Spleen (tissue), 11 donors: ENCODE measurements at regions not wholly inside any gene's neighbourhood (a gene's known extent, or its start where the extent isn't known, plus 50 kb on each side); places are given as distances from the start of the nearest gene placed in this dataset.

Experiments
- DNase-seq: peaks from one replicate; pipeline ENCODE4 v3.0.0-alpha.2; 2020
- H3K27ac ChIP-seq, 8 donors: fragments of 200-600 bp; sonication (generic) in 7 of 8; 1 replicate in 4 of 8; 2 replicates in 4 of 8; pipeline versions ENCODE4 v1.5.0 to v1.8.0; 2016 to 2021; ENCODE audit warnings: inconsistent platforms in 4 of 8, mild to moderate bottlenecking in 4 of 8, moderate library complexity in 1 of 8
- H3K27me3 ChIP-seq, 7 donors: fragments of 200-600 bp; sonication (generic) in 6 of 7; replicated peaks in 1 of 7; 1 replicate in 4 of 7; 2 replicates in 3 of 7; pipeline versions ENCODE4 v1.5.0 to v1.8.0; 2016 to 2021; ENCODE audit warnings: inconsistent platforms in 3 of 7, mild to moderate bottlenecking in 1 of 7
- H3K36me3 ChIP-seq, 6 donors: fragments of 200-600 bp; sonication (generic) in 5 of 6; 1 replicate in 4 of 6; 2 replicates in 2 of 6; pipeline versions ENCODE4 v1.5.0 to v1.8.0; 2016 to 2021; ENCODE audit warnings: inconsistent platforms in 2 of 6
- H3K4me1 ChIP-seq, 6 donors: fragments of 200-600 bp; sonication (generic) in 5 of 6; 1 replicate in 3 of 6; 2 replicates in 3 of 6; pipeline versions ENCODE4 v1.5.0 to v1.8.0; 2016 to 2021; ENCODE audit warnings: inconsistent platforms in 3 of 6
- H3K4me3 ChIP-seq, 8 donors: fragments of 200-600 bp; sonication (generic) in 7 of 8; 1 replicate in 4 of 8; 2 replicates in 4 of 8; pipeline versions ENCODE4 v1.5.0 to v1.8.0; 2016 to 2021; ENCODE audit warnings: inconsistent platforms in 4 of 8, mild to moderate bottlenecking in 4 of 8, moderate library complexity in 2 of 8
- H3K9me3 ChIP-seq, 8 donors: fragments of 200-600 bp; sonication (generic) in 7 of 8; 1 replicate in 4 of 8; 2 replicates in 4 of 8; pipeline versions ENCODE4 v1.5.0 to v1.8.0; 2016 to 2021; ENCODE audit warnings: inconsistent platforms in 4 of 8
- POLR2A ChIP-seq, 3 donors: fragments of 450-650 bp; IDR thresholded peaks; one replicate each; pipeline ENCODE4 v1.5.1; 2017; ENCODE audit warnings: antibody characterized with exemption in 3 of 3, mild to moderate bottlenecking in 1 of 3
- POLR2AphosphoS5 ChIP-seq, 3 donors: sonication (generic); formaldehyde crosslinking; IDR thresholded peaks; one replicate each; pipeline ENCODE4 v1.5.1; 2017; ENCODE audit warnings: antibody characterized with exemption in 3 of 3
- WGBS, 5 donors: extraction: QIAGEN DNeasy Blood & Tissue Kit in 3 of 5; methylation state at CpG; one replicate each; pipeline versions ENCODE4 v1.1.5 to v1.1.7; 2013 to 2018; 5-methylcytosine and 5-hydroxymethylcytosine counted together
- intact Hi-C: fragments of 100-400 bp; cut with DNase I; formaldehyde crosslinking; loops from one replicate; pipeline ENCODE4 v1.15.0; 2023; ENCODE audit warnings: low total_unique reads
- TF ChIP-seq, protein P1 (sequence below), 11 experiments: fragments of 200-600 bp in 7 of 11; fragments of 450-650 bp in 4 of 11; sonication (generic) in 4 of 11; IDR thresholded peaks in 8 of 11; conservative IDR thresholded peaks in 3 of 11; 1 replicate in 7 of 11; 2 replicates in 4 of 11; pipeline versions ENCODE4 v1.4.0 to v1.8.0; 2016 to 2021; ENCODE audit warnings: antibody characterized with exemption in 11 of 11, inconsistent platforms in 4 of 11, mild to moderate bottlenecking in 1 of 11
- donor health status: healthy with polysubstance abuse.
- donor health status: DM: no; HTN: no; CAD: no; lungs with moderate emphysema.
- donor health status: DM: no; HTN: no; CAD: no.
- donor health status: Bipolar disorder and iron deficiency.
- donor health status: healthy.
- donor health status: DM: no; HTN: no; CAD: no.
- donor health status: DM: yes; HTN: yes; CAD: no.

DNA sequence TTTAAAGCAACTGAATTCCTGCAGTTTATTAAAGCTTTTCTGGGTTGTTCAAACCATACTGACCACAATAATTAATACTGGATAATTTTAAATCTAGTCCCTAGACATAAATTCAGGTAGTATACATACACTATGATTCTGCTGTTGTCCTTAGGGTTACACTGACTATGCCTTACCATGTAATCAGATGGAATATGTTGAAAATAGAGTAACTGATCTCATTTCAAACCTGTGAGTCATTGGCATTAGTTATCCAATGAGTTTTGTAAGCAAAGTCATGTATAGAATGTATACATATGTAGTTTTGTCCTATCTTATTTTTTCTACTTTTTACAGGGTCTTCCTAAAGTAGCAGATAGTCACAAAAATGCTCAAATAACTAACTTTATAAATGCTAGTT is 517.1 kb upstream of the CCDC54 start:
- H3K27me3 ChIP-seq: no peaks in the 10 kb centered on the region
- no peak for DNase-seq
- TF ChIP-seq POLR2A (IDR thresholded peaks at IDR 0.05) (no peak), POLR2AphosphoS5 (IDR thresholded peaks at IDR 0.05) (no peak)
- TF ChIP-seq, protein P1, sequence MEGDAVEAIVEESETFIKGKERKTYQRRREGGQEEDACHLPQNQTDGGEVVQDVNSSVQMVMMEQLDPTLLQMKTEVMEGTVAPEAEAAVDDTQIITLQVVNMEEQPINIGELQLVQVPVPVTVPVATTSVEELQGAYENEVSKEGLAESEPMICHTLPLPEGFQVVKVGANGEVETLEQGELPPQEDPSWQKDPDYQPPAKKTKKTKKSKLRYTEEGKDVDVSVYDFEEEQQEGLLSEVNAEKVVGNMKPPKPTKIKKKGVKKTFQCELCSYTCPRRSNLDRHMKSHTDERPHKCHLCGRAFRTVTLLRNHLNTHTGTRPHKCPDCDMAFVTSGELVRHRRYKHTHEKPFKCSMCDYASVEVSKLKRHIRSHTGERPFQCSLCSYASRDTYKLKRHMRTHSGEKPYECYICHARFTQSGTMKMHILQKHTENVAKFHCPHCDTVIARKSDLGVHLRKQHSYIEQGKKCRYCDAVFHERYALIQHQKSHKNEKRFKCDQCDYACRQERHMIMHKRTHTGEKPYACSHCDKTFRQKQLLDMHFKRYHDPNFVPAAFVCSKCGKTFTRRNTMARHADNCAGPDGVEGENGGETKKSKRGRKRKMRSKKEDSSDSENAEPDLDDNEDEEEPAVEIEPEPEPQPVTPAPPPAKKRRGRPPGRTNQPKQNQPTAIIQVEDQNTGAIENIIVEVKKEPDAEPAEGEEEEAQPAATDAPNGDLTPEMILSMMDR (IDR thresholded peaks at IDR 0.05 in 8 of 11, conservative IDR thresholded peaks at IDR 0.05 in 3 of 11): no peak
- H3K9me3 ChIP-seq: peaks cover 0 to 3% (median 0%) of the 10 kb centered on the region in 8 donors
- H3K4me1 ChIP-seq: no peaks in the 10 kb centered on the region
- intact Hi-C loops: no loop called here
- H3K4me3 ChIP-seq: no peak overlapping the region
- no peak overlapping the region for H3K27ac ChIP-seq
- no peaks in the 10 kb centered on the region for H3K36me3 ChIP-seq

DNA sequence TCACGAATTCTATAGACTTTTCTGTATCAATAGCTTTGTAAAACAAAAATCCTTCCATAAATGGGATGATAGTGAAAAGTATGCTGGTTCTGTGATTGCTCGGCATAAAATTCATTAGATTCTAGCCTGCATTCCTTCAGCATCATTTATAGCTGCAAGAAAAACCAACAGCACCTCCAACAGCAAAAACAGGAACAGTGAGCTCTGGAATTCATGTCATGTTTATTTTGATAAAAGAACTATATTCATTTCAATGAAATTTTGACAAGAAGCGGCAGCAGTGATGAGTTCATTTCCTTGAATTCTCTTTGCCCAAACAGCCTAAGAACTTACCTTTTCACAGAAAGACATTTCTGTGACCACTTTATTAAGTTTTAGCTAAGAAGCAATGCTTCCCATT is 515.2 kb upstream of the CCDC54 start:
- Histone ChIP-seq H3K9me3 (peaks cover 0 to 4% (median 0%) of the 10 kb centered on the region in 8 donors), H3K4me3 (no peak overlapping the region), H3K27ac (no peak overlapping the region), H3K27me3 (no peaks in the 10 kb centered on the region), H3K4me1 (no peaks in the 10 kb centered on the region), H3K36me3 (no peaks in the 10 kb centered on the region)
- no peak for DNase-seq
- 58 to 72% (median 64%) methylated on average over 3 of the region's 3 CpGs for WGBS, 5 donors
- TF ChIP-seq POLR2A (IDR thresholded peaks at IDR 0.05): no peak
- TF ChIP-seq POLR2AphosphoS5 (IDR thresholded peaks at IDR 0.05): no peak
- TF ChIP-seq, protein P1 (IDR thresholded peaks at IDR 0.05 in 8 of 11, conservative IDR thresholded peaks at IDR 0.05 in 3 of 11): no peak
- intact Hi-C loops: no loop called here

DNA sequence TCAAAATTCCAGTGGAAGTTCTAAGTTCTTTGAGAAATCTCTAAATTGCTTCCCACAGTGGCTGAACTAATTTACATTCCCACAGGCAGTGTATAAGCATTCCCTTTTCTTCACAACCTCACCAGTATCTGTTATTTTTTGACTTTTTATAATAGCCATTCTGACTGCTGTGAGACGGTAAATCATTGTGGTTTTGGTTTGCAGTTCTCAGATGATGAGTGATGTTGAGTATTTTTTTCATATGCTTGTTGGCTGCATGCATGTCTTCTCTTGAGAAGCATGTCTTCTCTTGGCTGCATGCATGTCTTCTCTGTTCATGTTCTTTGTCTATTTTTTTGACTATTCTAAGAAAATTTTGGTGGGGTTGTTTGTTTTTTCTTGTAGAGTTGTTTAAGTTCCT is 499.6 kb upstream of the CCDC54 start:
- Histone ChIP-seq H3K4me1 (no peaks in the 10 kb centered on the region), H3K36me3 (no peaks in the 10 kb centered on the region), H3K27me3 (no peaks in the 10 kb centered on the region), H3K27ac (no peak overlapping the region), H3K4me3 (no peak overlapping the region), H3K9me3 (no peaks in the 10 kb centered on the region)
- intact Hi-C loops: no loop called here
- no peak for DNase-seq
- TF ChIP-seq, protein P1 (IDR thresholded peaks at IDR 0.05 in 8 of 11, conservative IDR thresholded peaks at IDR 0.05 in 3 of 11): no peak
- no peak for TF ChIP-seq POLR2AphosphoS5 (IDR thresholded peaks at IDR 0.05)
- TF ChIP-seq POLR2A (IDR thresholded peaks at IDR 0.05): no peak
- WGBS, 5 donors: 59 to 78% (median 60%) methylated on average over 1 of the region's 1 CpG

DNA sequence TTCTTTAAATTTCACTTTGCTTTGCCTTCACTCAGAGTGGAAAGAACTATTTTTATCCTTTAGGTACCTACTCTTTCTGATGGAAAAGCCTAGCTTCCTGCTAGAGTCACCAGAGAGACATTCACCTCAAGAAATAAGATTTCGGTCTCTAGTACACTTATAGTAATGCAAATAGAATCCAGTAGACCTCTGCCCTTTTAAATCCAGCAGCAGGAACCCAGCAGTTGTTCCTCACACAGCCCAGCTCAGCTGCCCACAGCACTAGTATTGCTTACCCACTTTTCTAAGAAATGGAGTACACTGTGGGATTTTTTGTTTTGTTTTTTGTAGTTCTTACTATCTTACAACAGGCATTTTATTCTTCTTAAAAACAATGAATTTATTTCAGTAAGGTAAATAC is 497.0 kb upstream of the CCDC54 start:
- TF ChIP-seq POLR2AphosphoS5 (IDR thresholded peaks at IDR 0.05) (no peak), POLR2A (IDR thresholded peaks at IDR 0.05) (no peak)
- TF ChIP-seq, protein P1 (IDR thresholded peaks at IDR 0.05 in 8 of 11, conservative IDR thresholded peaks at IDR 0.05 in 3 of 11): no peak
- intact Hi-C loops: no loop called here
- WGBS, 5 donors: 67 to 86% (median 69%) methylated on average over 1 of the region's 1 CpG

More for the DNA sequence above, 497.0 kb upstream of the CCDC54 start:
- peaks cover 0 to 18% (median 0%) of the 10 kb centered on the region in 8 donors for H3K9me3 ChIP-seq
- no peak overlapping the region for H3K4me3 ChIP-seq
- DNase-seq: no peak
- H3K27ac ChIP-seq: no peak overlapping the region
- no peaks in the 10 kb centered on the region for H3K27me3 ChIP-seq
- H3K4me1 ChIP-seq: no peaks in the 10 kb centered on the region
- H3K36me3 ChIP-seq: no peaks in the 10 kb centered on the region
